ENCODE measurements at regions not wholly inside any gene's neighbourhood (a gene's known extent, or its start where the extent isn't known, plus 50 kb on each side); places are given as distances from the start of the nearest gene placed in this dataset.

DNA sequence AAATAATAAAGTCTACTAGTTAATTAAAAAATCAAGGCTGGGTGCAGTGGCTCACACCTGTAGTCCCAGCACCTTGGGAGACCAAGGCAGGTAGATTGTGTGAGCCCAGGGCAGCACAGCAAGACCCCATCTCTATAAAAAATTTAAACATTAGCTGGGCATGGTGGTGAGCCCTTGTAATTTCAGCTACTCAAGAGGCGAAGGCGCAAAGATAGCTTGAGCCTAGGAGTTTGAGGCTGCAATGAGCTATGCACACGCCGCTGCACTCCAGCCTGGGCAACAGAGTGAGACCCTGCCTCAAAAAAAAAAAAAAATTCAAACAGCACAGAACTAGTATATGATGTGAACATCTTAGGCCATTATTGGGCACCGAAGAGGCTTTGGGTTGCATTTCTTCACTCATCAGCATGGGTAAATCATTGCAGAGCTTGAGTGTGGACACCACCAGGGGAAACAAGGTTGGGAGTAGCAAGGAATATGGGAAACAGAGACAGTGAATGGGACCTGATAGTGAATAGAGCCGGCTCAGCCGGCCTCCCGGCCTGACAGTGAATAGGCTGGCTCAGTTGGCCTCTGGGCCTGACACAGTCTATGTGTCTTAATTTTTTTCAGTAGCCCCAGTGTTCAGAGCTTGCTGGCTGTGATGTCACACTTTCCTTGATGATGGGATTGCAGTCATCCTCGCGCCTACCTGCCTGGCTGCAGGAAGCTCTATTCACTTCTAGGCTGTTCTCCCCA is 89.1 kb upstream of the ERRFI1 start:
- no peak for DNase-seq (ENCODE audit: low read depth in 2 of 2)

DNA sequence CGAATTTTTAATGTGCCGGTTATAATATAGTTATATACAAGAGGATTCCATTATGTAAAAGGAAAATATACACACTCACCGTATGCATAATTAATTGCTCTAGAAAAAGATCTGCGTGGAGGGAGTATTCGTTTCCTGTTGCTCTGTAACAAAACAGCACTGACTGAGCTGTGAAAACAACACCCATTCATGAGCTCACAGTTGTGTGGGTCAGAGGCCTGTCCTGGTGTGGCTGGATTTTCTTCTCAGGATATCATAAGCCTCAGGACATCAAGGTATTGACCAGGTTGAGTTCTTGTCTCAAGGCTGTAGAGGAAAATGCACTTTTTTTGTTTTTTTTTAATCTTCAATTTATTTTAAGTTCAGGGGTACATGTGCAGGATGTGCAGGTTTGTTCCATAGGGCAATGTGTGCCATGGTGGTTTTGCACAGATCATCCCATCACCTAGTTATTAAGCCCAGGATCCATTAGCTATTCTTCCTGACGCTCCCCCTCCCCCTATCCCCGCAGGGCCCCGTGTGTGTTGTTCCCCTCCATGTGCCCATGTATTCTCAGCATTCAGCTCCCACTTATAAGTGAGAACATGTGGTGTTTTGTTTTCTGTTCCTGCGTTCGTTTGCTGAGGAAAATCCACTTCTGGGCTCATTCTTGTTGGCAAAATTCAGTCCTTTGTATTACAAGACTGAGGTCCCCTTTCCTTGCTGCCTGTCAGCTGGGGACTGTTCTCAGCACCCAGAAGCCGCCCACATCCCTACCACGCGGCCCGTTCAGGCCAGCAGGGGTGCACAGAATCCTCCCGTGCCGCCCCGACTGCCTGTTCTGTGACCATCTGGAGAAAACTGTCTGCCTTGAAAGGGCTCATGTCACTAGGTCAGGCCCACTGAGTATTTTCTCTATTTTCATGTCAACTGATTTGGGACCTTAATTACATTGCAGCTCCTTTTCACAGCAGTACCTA is 87.4 kb upstream of the ERRFI1 start:
- no peak for DNase-seq (ENCODE audit: low read depth in 2 of 2)

DNA sequence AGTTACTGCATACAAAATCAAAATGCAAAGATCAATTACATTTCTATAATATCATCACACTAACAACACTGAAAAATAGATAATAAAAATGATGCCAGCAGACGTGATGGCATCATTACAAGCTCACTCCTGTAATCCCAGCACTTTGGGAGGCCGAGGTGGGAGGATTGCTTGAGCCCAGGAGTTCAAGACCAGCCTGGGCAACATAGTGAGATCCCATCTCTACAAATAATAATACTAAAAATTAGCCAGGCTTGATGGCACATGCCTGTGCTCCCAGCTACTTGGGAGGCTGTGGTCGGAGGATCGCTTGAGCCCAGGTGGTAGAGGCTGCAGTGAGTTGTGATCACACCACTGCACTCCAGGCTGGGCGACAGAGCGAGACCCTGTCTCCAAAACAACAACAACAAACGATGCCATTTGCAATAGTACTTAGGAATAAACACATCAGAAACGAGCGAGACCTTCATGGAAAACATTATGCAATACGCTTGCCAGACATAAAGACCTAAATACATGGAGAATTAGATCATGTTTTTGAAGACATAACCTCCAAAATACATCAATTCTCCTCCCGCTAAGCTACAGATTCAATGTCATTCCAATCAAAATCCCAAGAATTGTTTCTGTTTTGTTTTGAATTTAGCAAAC is 86.6 kb upstream of the ERRFI1 start:
- no peak for DNase-seq (ENCODE audit: low read depth in 2 of 2)

DNA sequence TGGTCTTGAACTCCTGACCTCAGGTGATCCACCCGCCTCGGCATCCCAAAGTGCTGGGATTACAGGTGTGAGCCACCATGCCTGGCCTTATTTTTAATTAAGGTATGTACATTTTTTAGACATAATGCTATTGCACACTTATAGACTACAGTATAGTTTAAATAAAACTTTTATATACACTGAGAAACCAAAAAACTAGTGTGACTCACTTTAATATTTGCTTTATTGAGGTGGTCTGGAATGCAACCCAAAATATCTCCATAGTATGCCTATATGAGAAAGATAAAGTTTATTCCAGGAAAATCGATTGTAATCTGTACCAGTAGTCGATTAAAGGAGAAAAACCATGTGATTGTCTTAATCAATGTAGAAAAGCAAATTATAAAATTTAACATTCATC is 85.5 kb upstream of the ERRFI1 start:
- no peak for DNase-seq (ENCODE audit: low read depth in 2 of 2)

DNA sequence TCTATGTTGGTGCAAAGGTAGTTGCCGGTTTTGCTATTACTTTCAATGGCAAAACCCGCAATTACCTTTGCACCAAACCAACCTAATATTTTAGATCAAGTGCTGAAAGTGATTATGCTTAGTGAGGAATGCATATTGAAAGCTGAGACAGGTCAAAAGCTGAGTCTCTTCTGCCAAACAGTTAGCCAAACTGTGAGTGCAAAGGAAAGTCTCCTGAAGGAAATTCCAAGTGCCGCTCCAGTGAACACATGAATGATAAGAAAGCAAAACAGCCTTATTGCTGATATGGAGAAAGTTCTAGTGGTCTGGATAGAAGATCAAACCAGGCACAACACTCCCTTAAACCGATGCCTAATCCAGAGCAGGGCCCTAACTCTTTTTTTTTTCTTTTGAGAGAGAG is 83.1 kb upstream of the ERRFI1 start:
- no peak for DNase-seq (ENCODE audit: low read depth in 2 of 2)

DNA sequence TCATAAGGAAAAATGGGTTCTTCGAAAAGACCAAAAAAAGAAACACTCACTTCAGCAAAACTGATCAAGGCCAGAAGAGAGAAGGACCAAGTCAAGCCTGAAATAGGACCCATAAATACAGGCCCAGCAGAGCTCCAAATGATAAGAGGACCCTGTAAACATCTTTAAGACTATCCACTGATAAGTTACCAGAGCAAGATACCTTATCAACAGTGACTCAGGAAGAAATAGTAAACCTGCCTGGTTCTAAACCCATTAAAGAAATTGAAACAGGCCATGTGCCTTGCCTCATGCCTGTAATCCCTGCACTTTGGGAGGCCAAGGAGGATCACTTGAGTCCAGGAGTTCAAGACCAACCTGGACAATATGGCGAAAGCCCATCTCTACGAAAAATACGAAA is 81.8 kb upstream of the ERRFI1 start:
- no peak for DNase-seq (ENCODE audit: low read depth in 2 of 2)

DNA sequence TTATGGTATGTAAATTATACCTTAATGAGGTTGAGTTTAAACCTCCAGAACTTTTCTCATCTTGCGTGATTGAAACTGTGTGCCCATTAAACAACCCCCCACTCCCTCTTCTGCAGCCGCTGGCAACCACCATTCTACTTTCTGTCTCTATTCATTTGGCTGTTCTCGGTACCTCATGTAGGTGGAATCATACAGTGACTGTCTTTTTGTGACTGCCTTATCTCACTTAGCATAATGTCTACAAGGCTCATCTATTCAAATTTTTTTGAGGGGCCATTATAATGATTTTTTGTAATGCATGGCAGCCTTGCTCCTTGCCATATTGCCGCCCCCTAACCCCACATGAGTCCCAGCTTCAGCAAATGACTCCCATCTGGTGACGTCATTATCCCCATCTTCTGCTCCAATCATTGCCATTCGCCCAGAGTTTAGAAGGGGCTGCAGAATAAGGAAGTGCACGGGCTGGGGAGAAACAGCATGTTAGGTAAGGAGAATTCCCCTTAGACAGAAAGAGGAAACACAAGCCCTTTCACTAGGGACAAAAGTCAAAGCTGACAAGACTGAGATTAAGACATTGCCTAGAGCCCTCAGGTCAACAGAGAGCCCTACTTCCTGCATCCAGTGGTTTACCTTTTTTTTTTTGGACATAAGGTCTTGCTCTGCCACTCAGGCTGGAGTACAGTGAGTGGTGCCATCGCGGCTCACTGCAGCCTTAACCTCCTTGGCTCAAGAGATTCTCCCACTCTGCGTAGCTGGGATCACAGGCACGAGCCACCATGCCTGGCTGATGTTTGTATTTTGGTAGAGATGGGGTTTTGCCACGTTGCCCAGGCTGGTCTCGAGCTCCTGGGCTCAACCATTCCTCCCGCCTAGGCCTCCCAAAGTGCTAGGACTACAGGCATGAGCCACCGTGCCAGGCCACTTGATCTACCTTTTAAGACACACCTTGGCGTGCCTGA is 78.4 kb upstream of the ERRFI1 start:
- no peak for DNase-seq (ENCODE audit: low read depth in 2 of 2)

DNA sequence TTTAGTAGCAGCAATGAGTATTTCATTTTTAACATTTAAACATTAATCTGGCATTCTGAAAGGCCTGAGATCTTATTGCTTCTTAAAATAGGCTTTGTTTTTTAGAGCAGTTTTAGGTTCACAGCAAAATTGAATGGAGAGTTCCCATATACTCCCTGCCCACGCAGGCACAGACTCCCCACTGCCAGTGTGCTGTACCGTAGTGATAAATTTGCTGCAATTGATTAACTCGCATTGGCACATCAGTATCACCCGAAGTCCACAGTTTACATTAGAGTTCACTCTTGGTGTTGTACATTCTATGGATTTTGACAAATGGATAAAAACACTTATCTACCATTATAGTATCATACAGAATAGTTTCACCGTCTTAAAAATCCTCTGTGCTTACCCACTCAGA is 71.8 kb upstream of the ERRFI1 start:
- no peak for DNase-seq (ENCODE audit: low read depth in 2 of 2)

DNA sequence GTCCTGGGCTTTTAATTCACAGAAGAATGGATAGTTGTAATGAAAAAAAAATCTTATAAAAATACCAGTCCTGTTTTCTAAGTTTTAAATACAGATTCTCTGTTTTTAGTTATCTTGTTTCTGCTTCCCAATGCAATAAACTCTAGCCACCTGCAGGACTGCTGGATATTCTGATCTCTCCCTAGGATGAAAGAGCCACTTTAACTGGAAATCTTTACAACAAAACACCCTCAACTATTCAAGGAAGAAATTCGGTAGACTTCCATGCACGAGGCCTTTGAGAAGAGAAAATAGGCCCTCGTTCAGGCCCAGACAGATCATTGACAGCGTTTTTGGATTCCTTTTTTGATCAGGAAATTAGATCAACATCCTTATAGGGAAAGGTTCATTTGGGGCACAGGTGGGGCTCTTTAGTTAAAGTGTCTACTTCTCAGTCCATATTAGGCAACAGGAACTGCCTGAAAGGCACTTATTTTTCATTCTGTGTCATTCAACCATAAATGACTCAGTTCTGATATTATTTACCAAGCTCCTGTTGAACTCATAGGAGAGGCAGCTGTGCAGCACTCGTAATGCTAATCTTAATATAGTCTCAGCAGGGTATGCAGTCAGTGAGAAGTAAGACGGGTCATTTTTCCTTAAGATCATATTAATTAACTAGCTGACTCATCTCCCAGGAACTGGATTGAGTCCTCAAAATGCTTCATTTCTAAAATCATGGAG is 71.1 kb upstream of the ERRFI1 start:
- DNase-seq (ENCODE audit: low read depth in 2 of 2), result no peak

DNA sequence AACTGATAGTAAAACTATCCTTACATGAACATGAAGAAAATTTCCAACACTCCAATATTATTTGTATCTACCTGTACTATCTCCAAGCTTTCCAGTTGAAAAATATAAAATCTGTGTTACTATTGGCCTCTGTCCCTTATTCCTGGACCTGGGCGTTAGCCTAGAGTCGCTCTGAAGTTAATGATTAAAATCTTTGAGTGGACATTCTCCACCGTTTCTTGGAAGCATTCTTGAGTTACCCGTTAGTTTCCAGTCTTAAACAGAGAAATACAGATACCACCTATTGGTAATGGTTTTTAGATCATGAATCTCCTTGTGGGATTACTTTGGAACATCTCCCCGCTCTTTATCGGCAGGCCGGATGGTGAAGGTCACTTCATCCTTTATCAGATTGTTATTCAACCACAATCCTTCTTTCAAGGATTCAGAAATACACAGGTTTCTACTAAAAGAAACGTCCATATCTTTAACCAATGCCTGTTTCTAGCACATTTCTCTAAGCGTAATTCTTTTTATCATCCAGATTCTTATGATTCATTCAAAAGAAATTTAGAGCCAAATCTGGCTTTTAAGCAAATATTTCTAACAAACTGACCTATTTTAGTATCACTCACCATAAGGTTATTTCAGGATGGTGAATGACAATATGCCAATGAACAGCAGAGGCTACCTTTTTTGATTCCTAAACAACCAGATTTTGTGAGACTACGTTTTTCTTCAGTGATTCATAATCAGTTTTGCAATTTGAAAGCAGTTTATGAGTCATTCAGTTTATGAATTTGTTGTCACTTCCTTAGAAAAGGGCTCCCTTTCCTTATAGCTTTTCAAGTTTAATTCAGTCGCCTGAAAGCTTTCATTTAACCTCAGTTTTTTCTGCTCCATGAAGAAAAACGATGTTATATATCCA is 70.2 kb upstream of the ERRFI1 start:
- DNase-seq (ENCODE audit: low read depth in 2 of 2), result no peak

DNA sequence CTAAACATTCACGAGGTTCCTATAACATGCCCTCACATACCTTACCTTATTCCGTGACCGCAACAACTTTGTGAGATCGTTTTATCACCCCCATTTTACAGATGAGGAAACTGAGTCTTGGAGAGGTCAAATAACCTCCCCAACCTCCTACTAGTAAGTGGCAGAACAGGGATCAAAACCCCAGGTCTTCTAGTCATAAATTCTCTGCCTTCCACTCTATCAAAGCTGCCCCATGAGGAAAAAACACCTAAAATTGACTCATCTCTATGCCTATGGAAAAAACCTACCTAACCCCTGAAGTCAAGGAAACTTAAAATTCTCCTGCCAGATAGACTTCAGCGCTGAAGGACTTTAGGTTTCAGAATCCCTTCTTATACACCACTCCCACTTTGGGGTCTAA is 69.5 kb upstream of the ERRFI1 start:
- DNase-seq (ENCODE audit: low read depth in 2 of 2), result no peak

DNA sequence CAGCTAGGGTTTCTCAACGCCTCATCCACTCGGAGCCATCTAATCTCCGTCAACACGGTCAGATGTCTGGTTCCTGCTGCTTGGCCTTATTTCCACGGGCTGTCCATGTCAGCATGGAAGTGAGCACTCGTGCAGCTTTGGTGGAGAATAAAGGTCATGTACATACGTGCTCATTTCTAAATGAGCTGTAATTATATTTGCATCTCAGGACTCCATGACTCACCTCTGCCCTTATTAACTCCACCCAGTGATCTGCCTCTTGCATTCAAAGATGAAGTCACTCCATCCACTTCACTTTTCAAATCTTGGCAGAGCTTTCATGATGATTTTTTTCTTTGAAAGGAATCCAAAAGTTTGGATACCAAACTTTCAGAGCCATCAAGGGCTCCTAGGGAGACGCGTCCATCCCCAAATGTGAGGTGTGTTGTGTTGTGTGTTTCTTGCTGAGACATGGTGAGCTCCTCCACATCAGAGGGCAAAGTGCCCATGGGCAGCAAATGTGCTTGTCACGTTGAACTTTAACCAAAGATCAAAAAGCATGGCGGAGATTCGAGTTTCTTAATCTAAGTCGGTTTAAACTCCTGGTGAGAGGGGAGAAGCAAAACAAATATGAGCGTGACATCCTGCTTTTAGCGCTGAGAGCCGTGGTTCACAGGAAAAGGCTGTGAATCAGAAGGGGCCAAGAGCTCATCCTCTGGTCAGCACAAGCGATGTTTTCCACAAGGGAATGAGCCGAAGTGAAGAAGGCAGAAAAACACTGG is 68.6 kb upstream of the ERRFI1 start:
- no peak for DNase-seq (ENCODE audit: low read depth in 2 of 2)

DNA sequence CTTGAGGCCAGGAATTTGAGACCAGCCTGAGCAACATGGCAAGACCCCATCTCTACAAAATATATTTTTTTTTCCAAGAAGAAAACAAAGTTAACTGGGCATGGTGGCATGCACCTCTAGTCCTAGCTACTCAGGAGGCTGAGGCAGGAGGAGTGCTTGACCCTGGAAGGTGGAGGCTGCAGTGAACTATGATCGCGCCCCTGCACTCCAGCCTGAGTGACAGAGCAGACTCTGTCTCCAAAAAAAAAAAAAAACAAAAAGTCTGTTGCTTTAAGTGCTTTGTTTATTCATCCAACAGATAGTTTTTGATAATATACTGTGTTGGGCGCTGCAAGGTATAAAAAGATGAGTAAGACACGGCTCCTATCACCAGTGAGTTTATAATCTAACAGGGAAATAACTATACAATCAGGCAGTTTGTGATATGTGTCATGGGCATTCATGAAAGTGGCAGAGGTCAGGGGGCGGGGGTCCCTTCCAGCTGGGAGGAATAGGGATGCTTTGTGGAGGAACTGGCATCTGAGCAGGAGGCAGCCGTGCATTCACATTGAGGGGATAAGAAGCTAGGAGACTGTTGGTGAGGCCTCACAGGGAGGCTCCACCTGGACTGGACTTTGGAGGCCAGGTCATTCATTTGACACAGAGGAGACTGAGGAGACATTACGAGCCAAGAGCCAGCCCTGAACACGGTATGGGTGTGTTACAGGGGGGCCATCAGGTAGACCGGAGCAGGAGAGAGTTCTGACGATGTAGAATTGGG is 67.3 kb upstream of the ERRFI1 start:
- DNase-seq (ENCODE audit: low read depth in 2 of 2), result no peak

DNA sequence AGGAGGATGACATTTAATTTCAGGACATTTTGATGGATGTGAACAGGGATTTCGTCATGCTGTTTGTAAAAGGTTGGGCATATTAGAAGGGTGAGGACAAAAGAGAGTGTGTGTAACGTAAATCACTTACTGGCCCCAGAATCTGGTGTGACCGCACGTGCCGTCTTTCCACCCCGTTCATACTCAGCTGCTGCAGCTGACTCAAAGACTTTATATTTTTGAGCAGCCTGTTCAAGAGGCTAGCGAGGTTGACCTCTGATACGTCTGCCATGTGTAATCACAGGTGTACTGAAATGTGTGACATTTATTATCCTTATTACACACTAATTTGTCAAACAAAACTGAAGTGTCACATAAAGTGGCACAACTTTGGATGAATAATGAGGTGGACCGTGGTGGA is 66.5 kb upstream of the ERRFI1 start:
- no peak for DNase-seq (ENCODE audit: low read depth in 2 of 2)

DNA sequence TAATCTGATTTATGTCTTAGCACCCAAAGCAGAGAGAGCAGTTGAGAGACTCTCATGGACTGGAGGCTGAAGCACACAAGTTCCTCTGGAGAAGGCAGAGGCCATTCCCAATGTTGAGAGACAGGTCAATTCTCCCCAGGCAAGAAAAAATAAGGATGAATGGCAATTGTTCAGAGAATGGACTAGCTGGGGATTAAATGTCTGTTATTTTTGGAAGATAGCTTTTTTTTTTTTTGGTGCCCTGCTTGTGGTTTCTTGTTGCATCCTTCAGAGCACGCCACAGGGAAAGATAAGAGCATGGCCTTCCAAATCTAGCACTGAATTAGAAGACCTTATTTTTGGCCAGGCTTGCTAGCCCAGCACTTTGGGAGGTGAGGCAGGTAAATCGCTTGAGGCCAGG is 65.6 kb upstream of the ERRFI1 start:
- no peak for DNase-seq (ENCODE audit: low read depth in 2 of 2)

DNA sequence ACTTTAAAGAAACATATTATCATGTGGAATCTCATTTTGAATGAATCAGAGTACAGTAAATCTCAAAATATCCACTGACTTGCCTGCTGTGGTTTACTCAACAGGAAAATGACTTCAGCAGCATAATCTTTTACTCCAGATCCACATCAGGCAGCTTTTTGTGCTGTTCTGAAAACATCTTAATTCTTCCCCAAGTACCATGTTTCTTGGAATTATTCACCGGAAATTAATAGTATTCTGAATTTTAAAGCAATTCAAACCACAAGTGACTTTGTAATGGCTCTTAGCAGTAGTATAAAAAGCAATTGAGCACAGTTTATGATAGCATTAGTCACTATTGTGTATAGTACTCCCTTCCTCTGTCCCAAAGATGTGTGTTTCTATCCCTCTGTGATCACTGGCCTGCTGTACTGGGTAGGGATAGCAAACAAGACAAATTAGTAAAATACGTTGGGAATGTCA is 64.2 kb upstream of the ERRFI1 start:
- no peak for DNase-seq (ENCODE audit: low read depth in 2 of 2)

DNA sequence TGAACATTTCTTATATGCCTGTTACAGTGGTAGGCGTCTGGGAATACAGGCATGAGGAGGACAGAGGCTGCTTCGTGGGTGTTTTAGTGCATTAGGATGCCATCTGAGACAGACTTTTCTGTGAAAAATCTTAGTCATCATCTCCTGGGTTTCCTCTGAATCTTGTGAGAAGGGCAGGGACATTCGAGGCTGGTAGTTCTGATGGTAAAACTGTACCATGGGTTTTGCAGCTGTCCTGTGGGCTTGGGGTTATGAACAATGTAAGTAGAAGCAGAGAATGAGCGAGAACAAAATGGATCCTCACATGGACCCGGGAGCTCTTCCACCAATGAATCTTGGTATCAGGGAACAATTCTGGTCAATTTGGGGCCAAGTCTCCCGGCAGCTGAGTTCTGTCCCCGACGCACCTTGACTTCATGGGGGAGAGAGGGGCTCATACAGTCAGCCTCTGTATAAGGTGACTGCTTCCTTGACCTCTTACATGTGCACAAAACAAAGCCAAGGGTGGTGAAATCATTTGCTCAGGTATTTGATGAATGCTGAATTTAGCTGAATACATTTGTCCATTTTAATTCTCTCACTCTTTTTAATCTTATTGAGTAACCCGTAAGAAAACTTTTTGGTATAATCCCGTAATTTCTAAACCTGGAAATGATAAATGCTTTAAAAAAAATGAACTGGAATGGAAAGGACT is 63.6 kb upstream of the ERRFI1 start:
- no peak for DNase-seq (ENCODE audit: low read depth in 2 of 2)

All from stimulated activated CD4-positive, alpha-beta T cell treated with anti-CD3 and anti-CD28 coated beads, Interleukin-1b, Interleukin-23, amount 100 ng/mL, for 1 hour (primary cell).